ENCODE measurements at regions not wholly inside any gene's neighbourhood (a gene's known extent, or its start where the extent isn't known, plus 50 kb on each side); places are given as distances from the start of the nearest gene placed in this dataset.

GRCh38 chr5:15368835-15369234, 131.1 kb upstream of the FBXL7 start:
- TF ChIP-seq CTCF (conservative IDR thresholded peaks at IDR 0.05; ENCODE audit: low read depth, low read length), result no peak
- TF ChIP-seq, protein P1, sequence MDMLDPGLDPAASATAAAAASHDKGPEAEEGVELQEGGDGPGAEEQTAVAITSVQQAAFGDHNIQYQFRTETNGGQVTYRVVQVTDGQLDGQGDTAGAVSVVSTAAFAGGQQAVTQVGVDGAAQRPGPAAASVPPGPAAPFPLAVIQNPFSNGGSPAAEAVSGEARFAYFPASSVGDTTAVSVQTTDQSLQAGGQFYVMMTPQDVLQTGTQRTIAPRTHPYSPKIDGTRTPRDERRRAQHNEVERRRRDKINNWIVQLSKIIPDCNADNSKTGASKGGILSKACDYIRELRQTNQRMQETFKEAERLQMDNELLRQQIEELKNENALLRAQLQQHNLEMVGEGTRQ (IDR thresholded peaks at IDR 0.05; ENCODE audit: low read depth, low read length), result no peak
- TF ChIP-seq RAD21 (IDR thresholded peaks at IDR 0.05; ENCODE audit: low read length), result no peak
- no peak for TF ChIP-seq CHD1 (IDR thresholded peaks at IDR 0.05; ENCODE audit: low read depth, low read length)
- TF ChIP-seq, protein P2, sequence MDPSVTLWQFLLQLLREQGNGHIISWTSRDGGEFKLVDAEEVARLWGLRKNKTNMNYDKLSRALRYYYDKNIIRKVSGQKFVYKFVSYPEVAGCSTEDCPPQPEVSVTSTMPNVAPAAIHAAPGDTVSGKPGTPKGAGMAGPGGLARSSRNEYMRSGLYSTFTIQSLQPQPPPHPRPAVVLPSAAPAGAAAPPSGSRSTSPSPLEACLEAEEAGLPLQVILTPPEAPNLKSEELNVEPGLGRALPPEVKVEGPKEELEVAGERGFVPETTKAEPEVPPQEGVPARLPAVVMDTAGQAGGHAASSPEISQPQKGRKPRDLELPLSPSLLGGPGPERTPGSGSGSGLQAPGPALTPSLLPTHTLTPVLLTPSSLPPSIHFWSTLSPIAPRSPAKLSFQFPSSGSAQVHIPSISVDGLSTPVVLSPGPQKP (IDR thresholded peaks at IDR 0.05; ENCODE audit: borderline replicate concordance, low read depth, low read length), result no peak
- no peak for TF ChIP-seq POLR2A (IDR thresholded peaks at IDR 0.05; ENCODE audit: low read depth, low read length)
- TF ChIP-seq SMC3 (IDR thresholded peaks at IDR 0.05; ENCODE audit: low read depth, low read length), result no peak

Measured in IMR-90 (cell line).